Hindlimb muscle (tissue), 1 donor: ENCODE measurements at regions not wholly inside any gene's neighbourhood (a gene's known extent, or its start where the extent isn't known, plus 50 kb on each side); places are given as distances from the start of the nearest gene placed in this dataset.
"Not testable (repeated sequence)": the region's sequence is repeated elsewhere in the genome, so short reads cannot be mapped to it uniquely, and the experiment has no call there.

Experiments
- DNase-seq: peaks from one replicate; pipeline ENCODE4 v3.0.0-alpha.2; 2013

DNA sequence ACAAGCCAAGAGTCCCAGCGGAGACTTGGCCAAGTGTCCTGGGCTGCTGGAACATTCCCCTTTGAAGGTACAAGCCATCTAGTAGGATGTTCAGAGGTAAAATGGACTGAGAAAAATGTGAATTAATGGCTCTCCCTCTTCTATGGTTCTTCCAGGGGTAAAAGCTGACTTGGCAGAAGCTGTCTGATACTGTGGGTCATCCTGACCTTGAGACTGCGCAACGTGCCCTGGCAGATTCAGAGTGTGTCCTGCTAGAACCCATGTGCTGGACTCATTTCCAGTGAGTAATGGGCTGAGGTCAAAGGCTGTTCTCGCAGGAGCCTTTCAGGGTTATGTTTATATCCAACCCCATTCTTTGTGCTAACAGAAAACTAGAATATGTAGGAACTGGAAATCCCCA is 423.0 kb upstream of the CD180 start:
- DNase-seq: no peak

DNA sequence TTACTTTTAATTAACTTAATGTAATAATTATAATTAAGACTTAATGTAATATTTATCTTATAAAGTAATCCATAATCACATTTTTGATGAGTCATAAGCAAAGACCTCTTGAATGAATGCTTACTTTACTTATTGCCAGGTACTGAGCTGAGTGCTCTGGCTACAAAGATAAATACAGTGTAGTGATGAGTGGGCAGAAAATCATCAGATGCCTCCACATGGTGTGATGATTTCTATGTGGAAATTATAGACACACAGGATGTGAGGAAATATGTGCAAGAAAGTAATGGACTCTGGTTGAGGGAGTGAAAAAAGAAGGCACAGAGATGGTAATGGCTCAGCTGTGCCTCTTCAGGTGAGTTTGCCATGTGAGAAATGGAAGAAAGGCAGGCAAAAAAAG is 422.6 kb upstream of the CD180 start:
- DNase-seq: no peak

GRCh38 chr5:67617051-67617450 is 420.5 kb upstream of the CD180 start:
- no peak for DNase-seq

- no peak for DNase-seq
Measured at GRCh38 chr5:67612961-67613360, 416.4 kb upstream of the CD180 start.

DNA sequence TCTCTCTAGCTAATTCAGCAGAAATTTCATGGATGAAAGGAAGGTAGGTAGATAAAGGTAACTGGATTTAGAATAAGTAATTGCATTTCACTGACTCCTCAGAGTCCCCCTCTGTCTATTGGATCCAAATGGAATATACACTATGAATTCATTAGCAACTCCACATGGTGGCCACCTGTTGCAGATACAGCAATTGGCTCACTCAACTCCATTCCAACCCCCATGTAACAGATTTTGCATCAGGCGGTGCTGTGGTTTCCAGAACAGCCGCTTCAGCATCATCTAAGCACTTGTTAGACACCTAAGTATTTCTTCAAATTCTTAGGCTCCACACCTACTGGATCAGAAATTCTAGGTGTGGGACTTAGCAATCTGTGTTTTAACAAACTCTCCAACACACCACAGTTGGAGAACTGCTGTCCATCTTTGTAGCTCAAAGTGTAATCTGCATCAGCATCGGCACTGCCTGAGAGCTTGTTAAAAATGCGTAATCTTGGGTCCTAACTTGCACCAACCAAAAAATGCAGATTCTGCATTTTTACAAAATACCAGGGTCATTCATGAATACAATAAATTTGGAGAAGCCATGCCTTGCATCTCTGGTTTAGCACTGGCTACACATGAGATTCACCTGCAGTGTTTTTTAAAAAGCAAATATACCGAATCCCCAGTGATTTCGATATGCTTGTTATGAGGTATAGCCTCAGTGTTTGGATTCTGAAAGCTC is 413.8 kb upstream of the CD180 start:
- DNase-seq: no peak

DNA sequence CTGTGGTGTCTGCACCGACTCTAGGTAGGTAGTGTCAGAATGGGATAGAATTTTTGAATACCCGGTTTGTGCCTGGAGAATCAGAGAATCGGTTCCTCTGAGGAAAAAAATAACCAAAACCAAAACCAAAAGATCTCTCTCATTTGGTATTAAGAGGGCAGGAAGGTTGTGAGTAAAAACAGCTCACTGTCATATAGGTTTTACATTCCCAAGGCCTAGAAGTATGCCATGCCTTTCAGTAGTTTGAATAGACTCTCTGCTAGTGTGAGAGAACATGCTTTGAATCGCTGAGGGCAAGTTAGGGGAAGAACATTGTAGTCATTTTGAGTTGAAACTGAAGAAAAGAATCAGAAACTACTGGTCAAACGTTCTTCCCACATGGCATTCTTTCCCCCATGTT is 411.4 kb upstream of the CD180 start:
- DNase-seq: no peak

DNA sequence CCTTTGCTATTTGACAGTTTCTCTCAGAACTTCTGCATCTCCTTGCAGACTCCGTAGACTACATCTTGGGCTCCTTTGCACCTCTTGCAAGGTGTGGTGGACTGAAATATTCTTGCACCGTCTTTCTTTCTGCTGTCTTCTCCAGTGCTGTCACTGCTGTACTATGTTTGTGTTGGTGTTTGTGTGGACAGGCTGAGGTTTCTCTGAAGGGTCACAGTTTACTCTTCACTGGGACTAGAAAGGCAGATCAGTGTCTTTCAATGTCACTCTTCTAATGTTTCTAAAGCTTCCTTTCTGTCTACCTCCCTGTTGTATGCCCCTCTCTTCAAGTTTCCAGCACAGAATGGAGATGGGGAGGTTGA is 410.0 kb upstream of the CD180 start:
- no peak for DNase-seq

- no peak for DNase-seq
Measured at GRCh38 chr5:67605730-67606585, 409.4 kb upstream of the CD180 start.

DNA sequence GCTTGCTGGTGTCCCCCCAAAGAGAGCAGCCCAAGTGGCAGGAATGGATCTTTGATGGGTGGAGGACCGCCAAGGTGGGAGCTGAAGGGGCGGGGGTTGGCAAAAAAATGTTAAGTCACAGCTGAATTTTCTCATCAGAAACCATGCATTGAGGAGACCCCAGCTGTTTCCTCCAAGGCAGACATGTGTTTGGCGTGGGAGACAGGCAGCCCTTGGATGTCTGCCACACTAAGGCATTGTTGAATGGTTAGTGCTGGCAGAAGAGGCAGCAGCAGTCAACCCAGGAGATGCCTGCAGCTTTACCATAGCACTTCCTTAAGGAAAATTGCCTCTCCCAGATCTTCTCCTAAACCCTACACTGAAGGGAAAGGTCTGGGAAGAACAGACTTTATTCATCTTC is 394.9 kb upstream of the CD180 start:
- no peak for DNase-seq

DNA sequence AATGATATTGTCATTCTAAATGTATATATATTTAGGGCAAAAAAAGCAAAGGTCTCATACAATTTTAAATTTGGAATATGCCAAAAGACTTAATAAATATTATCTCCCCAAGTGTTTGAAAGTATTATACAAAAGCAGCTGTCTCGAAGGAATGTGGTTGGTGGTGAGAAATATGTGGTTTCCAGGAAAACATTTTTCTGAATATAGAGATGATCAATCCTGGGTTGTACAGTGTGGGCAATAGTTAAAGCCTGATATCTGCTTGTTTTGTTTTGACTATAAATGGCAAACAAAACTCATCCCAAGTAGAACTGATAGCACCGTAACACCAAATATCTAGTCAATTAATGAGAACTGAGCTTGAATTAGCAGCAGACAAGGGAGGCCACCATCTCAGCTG is 391.8 kb upstream of the CD180 start:
- no peak for DNase-seq

- peak; percentile 21 for DNase-seq
Measured at GRCh38 chr5:67581203-67581602, 384.6 kb upstream of the CD180 start.

GRCh38 chr5:67578011-67578410 is 381.4 kb upstream of the CD180 start:
- no peak for DNase-seq

DNA sequence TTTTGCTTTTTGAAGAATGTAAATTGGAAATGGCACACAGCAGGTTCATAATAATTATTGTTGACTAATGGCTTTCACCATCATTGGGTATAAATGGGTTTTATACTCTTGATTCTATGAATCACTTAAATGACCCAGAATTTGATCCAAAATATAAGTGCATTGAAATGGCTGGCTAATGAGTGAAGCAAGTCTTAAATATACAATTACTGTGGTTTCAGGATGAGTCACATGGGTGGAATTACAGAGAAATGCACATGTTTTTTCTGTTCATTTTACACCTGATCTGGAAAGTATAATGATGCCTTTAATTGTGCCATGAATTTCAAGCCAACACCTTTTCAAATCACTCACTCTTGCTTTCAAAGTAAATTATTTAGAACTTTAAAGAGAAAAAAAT is 380.8 kb upstream of the CD180 start:
- DNase-seq: no peak

DNA sequence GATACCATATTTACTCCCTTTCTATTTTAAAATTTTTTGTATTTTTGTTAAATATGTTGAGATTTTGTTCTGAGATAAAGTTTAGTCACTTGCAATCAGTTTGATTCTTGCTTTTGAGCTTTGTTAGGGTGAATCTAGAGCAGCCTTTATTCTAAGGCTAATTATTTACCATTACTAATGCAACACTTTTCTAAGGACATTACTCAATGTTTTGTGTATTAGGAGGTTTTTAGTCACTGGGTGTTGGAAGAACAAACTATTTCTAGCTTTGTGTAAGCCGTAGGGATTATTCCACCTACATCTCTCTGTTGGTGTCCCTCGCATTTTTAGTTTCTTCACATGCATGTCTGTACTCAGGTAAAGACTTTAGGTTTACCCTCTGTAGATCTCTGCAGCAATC is 379.5 kb upstream of the CD180 start:
- no peak for DNase-seq

- no peak for DNase-seq
Measured at GRCh38 chr5:67575087-67575486, 378.5 kb upstream of the CD180 start.

- DNase-seq: no peak
Measured at GRCh38 chr5:67561151-67561932, 364.7 kb upstream of the CD180 start.

GRCh38 chr5:67552773-67553172 is 356.2 kb upstream of the CD180 start:
- no peak for DNase-seq

DNA sequence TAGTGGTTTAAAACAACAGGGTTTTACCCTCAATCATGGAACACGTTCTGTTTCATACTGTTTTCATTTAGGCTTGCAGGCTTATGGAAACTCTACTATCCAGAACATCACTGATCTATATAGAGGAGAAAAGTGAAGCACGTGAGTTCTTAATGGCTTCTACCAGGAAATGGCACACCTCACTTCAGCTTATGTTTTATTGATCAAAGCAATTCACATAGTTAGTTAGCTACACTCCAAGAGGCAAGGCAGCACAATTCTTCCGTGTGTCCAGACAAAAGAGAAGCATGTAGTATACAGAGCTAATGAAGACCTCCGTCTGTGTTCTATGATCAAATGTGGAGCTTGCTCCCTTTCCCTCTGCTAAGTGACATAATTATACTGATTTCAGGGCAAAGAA is 353.3 kb upstream of the CD180 start:
- no peak for DNase-seq

GRCh38 chr5:67549296-67549618 is 352.7 kb upstream of the CD180 start:
- DNase-seq: peak; percentile 45

DNA sequence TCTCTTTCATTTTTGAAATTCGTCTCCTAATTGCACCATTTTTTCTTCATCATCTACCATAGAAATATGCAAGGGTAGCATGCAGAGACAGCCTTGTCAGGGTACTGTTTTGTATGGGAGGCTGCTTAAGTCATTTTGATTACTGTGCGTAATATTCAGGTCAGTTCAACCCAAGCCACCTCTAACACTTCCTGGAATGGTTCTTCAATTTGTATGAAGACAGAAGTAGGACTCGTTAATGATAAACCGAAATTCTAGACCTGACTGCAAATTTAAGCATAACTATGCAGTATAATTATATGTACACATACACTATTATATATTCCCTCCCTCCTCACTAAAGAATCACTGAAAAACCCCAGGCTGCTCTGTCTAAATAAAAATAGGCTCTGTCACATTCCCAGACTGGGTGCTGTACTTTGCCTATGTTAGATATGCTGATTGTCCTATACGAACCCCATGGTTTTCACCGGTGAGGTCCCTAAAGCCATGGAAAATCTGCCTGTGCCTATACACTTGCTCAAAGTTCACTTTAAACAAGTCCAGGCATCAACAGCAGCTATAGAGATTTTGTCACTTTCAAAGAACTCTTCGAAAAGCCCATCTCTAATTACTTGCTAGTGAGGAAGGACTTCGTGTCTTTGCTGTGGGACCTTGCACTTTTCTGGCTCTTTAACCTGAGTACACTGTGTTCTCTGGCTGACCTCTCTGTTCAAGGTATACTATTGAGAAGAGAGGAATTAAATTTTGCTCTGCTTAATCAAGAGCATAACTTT is 352.1 kb upstream of the CD180 start:
- DNase-seq: no peak

GRCh38 chr5:67547682-67548081 is 351.1 kb upstream of the CD180 start:
- DNase-seq: no peak

DNA sequence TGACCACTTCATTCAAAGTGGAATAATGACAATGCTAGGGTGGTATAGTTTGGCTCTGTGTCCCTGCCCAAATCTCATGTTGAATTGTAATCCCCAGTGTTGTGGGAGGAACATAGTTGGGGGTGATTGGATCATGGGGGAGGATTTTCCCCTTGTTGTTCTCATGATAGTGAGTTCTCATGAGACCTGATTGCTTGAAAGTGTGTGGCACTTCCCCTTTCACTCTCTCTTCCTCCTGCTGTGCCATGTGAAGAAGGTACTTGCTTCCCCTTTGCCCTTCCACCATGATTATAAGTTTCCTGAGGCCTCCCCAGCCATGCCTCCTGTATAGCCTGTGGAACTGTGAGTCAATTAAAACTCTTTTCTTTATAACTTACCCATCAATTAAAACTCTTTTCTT is 348.3 kb upstream of the CD180 start:
- DNase-seq: not testable (repeated sequence)
